BJ (cell line): ENCODE measurements at regions not wholly inside any gene's neighbourhood (a gene's known extent, or its start where the extent isn't known, plus 50 kb on each side); places are given as distances from the start of the nearest gene placed in this dataset.
"Not testable (repeated sequence)": the region's sequence is repeated elsewhere in the genome, so short reads cannot be mapped to it uniquely, and the experiment has no call there.

ENCODE experiments used
- CTCF ChIA-PET: fragments of 350-600 bp; formaldehyde crosslinking; extraction: SDS; loops from one replicate; lab custom pipeline; 2021; ENCODE audit warnings: antibody characterized with exemption, inconsistent platforms; lab: Yijun Ruan, JAX
- POLR2A ChIA-PET: fragments of 300-600 bp; sonication (Branson Sonifier 250); formaldehyde crosslinking; extraction: SDS; loops from one replicate; lab custom pipeline; 2021; ENCODE audit warnings: antibody characterized with exemption; lab: Charles Lee
- DNase-seq: peaks from one replicate; pipeline ENCODE4 v3.0.0-alpha.2; 2011; ENCODE audit warnings: low read depth
- H3K27me3 ChIP-seq: 2 replicates; pipeline ENCODE4 v1.6.0; 2011; ENCODE audit warnings: low read length; ENCODE audit not compliant: control insufficient read depth, insufficient read depth
- H3K36me3 ChIP-seq: 2 replicates; pipeline ENCODE4 v1.5.1; 2011; ENCODE audit warnings: low read length; ENCODE audit not compliant: control insufficient read depth, insufficient read depth
- H3K4me3 ChIP-seq: 2 replicates; pipeline ENCODE4 v1.5.1; 2011; ENCODE audit warnings: low read depth, mild to moderate bottlenecking, control low read depth, low read length
- CTCF ChIP-seq: IDR thresholded peaks from 2 replicates; pipeline ENCODE4 v1.5.1; 2011; ENCODE audit warnings: low read depth, mild to moderate bottlenecking, control low read depth, inconsistent platforms, low read length, moderate library complexity; ENCODE audit not compliant: insufficient read depth

GRCh38 chrX:1874899-1875298, 260.0 kb downstream of the ASMT start:
- Histone ChIP-seq H3K27me3 (no peaks in the 10 kb centered on the region), H3K4me3 (no peak overlapping the region), H3K36me3 (no peaks in the 10 kb centered on the region)
- no peak for TF ChIP-seq CTCF
- no peak for DNase-seq
- ChIA-PET POLR2A (no interaction called here), CTCF (no interaction called here)

- no peak overlapping the region for H3K4me3 ChIP-seq
- no peak for DNase-seq
- H3K36me3 ChIP-seq: no peaks in the 10 kb centered on the region
- ChIA-PET CTCF (no interaction called here), POLR2A (no interaction called here)
- TF ChIP-seq CTCF: no peak
- no peaks in the 10 kb centered on the region for H3K27me3 ChIP-seq
Measured at GRCh38 chrX:1876041-1876440, 261.2 kb downstream of the ASMT start.

GRCh38 chrX:1877780-1878179, 262.9 kb downstream of the ASMT start:
- no peaks in the 10 kb centered on the region for H3K27me3 ChIP-seq
- no peaks in the 10 kb centered on the region for H3K36me3 ChIP-seq
- no peak for DNase-seq
- H3K4me3 ChIP-seq: no peak overlapping the region
- POLR2A ChIA-PET: no interaction called here
- CTCF ChIA-PET: no interaction called here
- TF ChIP-seq CTCF: no peak

- DNase-seq, H3K4me3 ChIP-seq, H3K36me3 ChIP-seq, CTCF ChIA-PET, POLR2A ChIA-PET, H3K27me3 ChIP-seq: not testable (repeated sequence)
Measured at GRCh38 chrX:1880884-1881817, 266.3 kb downstream of the ASMT start.

GRCh38 chrX:1883772-1884171, 268.9 kb downstream of the ASMT start:
- no peak for DNase-seq
- no peaks in the 10 kb centered on the region for H3K36me3 ChIP-seq
- H3K4me3 ChIP-seq: no peak overlapping the region
- no peak for TF ChIP-seq CTCF
- ChIA-PET POLR2A (no interaction called here), CTCF (no interaction called here)
- no peaks in the 10 kb centered on the region for H3K27me3 ChIP-seq
